Mammary epithelial cell (primary cell): ENCODE measurements at regions not wholly inside any gene's neighbourhood (a gene's known extent, or its start where the extent isn't known, plus 50 kb on each side); places are given as distances from the start of the nearest gene placed in this dataset.

Experiments
- EZH2 ChIP-seq: IDR thresholded peaks from 2 replicates; pipeline ENCODE4 v1.6.1; 2012; ENCODE audit warnings: low read length, inconsistent platforms, borderline replicate concordance
- TF ChIP-seq, protein P1 (sequence below), 2 donors: IDR thresholded peaks in 1 of 2; conservative IDR thresholded peaks in 1 of 2; 2 replicates each; pipeline ENCODE4 v1.5.1; 2011 to 2012; ENCODE audit warnings: inconsistent platforms in 2 of 2, low read length in 2 of 2, mild to moderate bottlenecking in 2 of 2, control low read depth in 1 of 2, low read depth in 1 of 2; ENCODE audit not compliant: insufficient read depth in 1 of 2; ENCODE audit errors: extremely low read depth in 1 of 2

DNA sequence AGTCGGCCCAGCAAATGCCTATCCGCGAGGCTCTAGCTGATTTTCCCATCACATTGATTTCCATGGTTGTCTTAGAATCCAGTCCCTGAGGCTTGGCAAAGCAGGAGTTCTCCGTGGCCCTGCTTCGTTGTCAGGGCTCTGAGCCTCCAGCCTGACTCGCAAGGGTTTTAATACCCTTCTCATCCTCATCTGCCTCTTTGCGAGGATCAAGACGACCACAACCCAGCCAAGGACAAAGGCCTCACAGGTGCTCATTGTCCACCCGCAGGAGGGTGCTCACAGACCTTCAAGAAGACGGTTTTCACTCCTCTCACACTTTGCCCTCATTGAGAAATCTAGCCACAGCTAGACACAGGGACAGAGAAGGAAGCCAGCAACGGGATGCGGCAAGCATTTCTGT is 610.8 kb downstream of the KCNJ18 start:
- TF ChIP-seq, protein P1, sequence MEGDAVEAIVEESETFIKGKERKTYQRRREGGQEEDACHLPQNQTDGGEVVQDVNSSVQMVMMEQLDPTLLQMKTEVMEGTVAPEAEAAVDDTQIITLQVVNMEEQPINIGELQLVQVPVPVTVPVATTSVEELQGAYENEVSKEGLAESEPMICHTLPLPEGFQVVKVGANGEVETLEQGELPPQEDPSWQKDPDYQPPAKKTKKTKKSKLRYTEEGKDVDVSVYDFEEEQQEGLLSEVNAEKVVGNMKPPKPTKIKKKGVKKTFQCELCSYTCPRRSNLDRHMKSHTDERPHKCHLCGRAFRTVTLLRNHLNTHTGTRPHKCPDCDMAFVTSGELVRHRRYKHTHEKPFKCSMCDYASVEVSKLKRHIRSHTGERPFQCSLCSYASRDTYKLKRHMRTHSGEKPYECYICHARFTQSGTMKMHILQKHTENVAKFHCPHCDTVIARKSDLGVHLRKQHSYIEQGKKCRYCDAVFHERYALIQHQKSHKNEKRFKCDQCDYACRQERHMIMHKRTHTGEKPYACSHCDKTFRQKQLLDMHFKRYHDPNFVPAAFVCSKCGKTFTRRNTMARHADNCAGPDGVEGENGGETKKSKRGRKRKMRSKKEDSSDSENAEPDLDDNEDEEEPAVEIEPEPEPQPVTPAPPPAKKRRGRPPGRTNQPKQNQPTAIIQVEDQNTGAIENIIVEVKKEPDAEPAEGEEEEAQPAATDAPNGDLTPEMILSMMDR (conservative IDR thresholded peaks at IDR 0.05 in 1 of 2, IDR thresholded peaks at IDR 0.05 in 1 of 2; ENCODE audit: extremely low read depth in 1 of 2, insufficient read depth in 1 of 2, low read depth in 1 of 2, low read length in 2 of 2): no peak
- TF ChIP-seq EZH2: no peak
